Astrocyte (in vitro differentiated cells and primary cell): ENCODE measurements at regions not wholly inside any gene's neighbourhood (a gene's known extent, or its start where the extent isn't known, plus 50 kb on each side); places are given as distances from the start of the nearest gene placed in this dataset.
"Not testable (repeated sequence)": the region's sequence is repeated elsewhere in the genome, so short reads cannot be mapped to it uniquely, and the experiment has no call there.

Experiments used
- CTCF ChIP-seq: IDR thresholded peaks from 2 replicates; pipeline ENCODE4 v1.5.1; 2011; ENCODE audit warnings: low read depth, mild to moderate bottlenecking, inconsistent platforms, low read length, moderate library complexity; ENCODE audit not compliant: insufficient read depth
- EZH2 ChIP-seq: IDR thresholded peaks from 2 replicates; pipeline ENCODE4 v1.6.1; 2012; ENCODE audit warnings: mild to moderate bottlenecking, low read length, inconsistent platforms; ENCODE audit not compliant: insufficient read depth

- not testable (repeated sequence) for TF ChIP-seq CTCF, EZH2
Measured at GRCh38 chrX:129357428-129357827, 165.9 kb downstream of the SMARCA1 start.
